Smooth muscle cell (in vitro differentiated cells): ENCODE measurements at regions not wholly inside any gene's neighbourhood (a gene's known extent, or its start where the extent isn't known, plus 50 kb on each side); places are given as distances from the start of the nearest gene placed in this dataset.
"Not testable (repeated sequence)": the region's sequence is repeated elsewhere in the genome, so short reads cannot be mapped to it uniquely, and the experiment has no call there.

ENCODE experiments used
- DNase-seq: peaks from one replicate; lab custom pipeline; 2025; ENCODE audit not compliant: unreplicated experiment; lab: John Stamatoyannopoulos, UW
- H2AFZ ChIP-seq: fragments of 200-600 bp; sonication (generic); 2 replicates; pipeline ENCODE4 v1.6.0; 2016; ENCODE audit warnings: antibody characterized with exemption, low read depth, mild to moderate bottlenecking
- H3F3A ChIP-seq: fragments of 200-600 bp; sonication (generic); 2 replicates; pipeline ENCODE4 v1.6.0; 2017; ENCODE audit warnings: antibody characterized with exemption, low read depth
- H3K27ac ChIP-seq: fragments of 200-600 bp; sonication (generic); 2 replicates; pipeline ENCODE4 v1.5.1; 2016; ENCODE audit warnings: low read depth, mild to moderate bottlenecking
- H3K27me3 ChIP-seq: fragments of 200-600 bp; sonication (generic); 2 replicates; pipeline ENCODE4 v1.6.1; 2016; ENCODE audit warnings: low read depth, mild to moderate bottlenecking
- H3K36me3 ChIP-seq: fragments of 200-600 bp; sonication (generic); 2 replicates; pipeline ENCODE4 v1.5.1; 2016; ENCODE audit warnings: low read depth
- H3K4me1 ChIP-seq: fragments of 200-600 bp; sonication (generic); 2 replicates; pipeline ENCODE4 v1.5.1; 2016; ENCODE audit warnings: low read depth
- H3K4me2 ChIP-seq: fragments of 200-600 bp; sonication (generic); 2 replicates; pipeline ENCODE4 v1.6.0; 2016; ENCODE audit warnings: mild to moderate bottlenecking
- H3K4me3 ChIP-seq: fragments of 200-600 bp; sonication (generic); 2 replicates; pipeline ENCODE4 v1.5.1; 2016; ENCODE audit warnings: mild to moderate bottlenecking
- H3K79me2 ChIP-seq: fragments of 200-600 bp; sonication (generic); 2 replicates; pipeline ENCODE4 v1.6.0; 2016; ENCODE audit warnings: low read depth, mild to moderate bottlenecking
- H3K9ac ChIP-seq: fragments of 200-600 bp; sonication (generic); 2 replicates; pipeline ENCODE4 v1.6.0; 2016; ENCODE audit warnings: low read depth
- H3K9me3 ChIP-seq: fragments of 200-600 bp; sonication (generic); replicated peaks from 2 replicates; pipeline ENCODE4 v1.5.1; 2016; ENCODE audit warnings: low read depth
- H4K20me1 ChIP-seq: fragments of 200-600 bp; sonication (generic); 2 replicates; pipeline ENCODE4 v1.6.0; 2016; ENCODE audit warnings: low read depth
- CTCF ChIP-seq: fragments of 200-600 bp; sonication (generic); IDR thresholded peaks from 2 replicates; pipeline ENCODE4 v1.5.1; 2017; ENCODE audit warnings: borderline replicate concordance, mild to moderate bottlenecking, antibody characterized with exemption; ENCODE audit not compliant: insufficient read depth, poor library complexity, severe bottlenecking
- WGBS: methylation state at CpG from one replicate; pipeline ENCODE4 v1.1.7; 2016; ENCODE audit warnings: low lambda C conversion rate; 5-methylcytosine and 5-hydroxymethylcytosine counted together

DNA sequence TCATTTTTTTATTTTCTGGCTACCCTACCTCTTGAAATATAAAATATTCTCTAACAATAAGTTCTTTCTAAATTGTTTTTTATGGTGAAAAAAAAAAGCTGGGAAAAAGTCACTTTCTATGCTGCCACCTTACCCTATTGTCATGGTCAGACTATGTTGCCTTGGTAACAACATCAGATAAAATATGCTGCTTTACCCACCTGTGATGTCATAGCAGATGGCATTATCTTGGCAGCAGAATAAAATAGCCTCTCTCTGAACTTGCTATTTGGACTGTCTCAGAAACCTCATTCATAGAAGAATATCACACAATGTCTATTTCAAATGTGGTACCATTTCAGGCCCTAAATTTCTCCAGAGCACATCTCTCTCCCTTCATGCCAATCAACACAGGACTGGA, 69.6 kb upstream of the SGIP1 start:
- no peaks in the 10 kb centered on the region for H4K20me1 ChIP-seq
- peak overlapping the region; percentile 92 for H3K27ac ChIP-seq
- H3K36me3 ChIP-seq, result no peaks in the 10 kb centered on the region
- peaks cover 4% of the 10 kb centered on the region for H3F3A ChIP-seq
- H3K79me2 ChIP-seq, result no peaks in the 10 kb centered on the region
- TF ChIP-seq CTCF, result no peak
- peaks cover 4% of the 10 kb centered on the region for H3K9me3 ChIP-seq
- DNase-seq, result no peak
- H3K9ac ChIP-seq, result peak overlapping the region; percentile 38
- no peak overlapping the region for H3K4me3 ChIP-seq
- no peaks in the 10 kb centered on the region for H3K27me3 ChIP-seq
- H2AFZ ChIP-seq, result no peak overlapping the region
- peak overlapping the region; percentile 39 for H3K4me2 ChIP-seq
- H3K4me1 ChIP-seq, result peaks cover 3% of the 10 kb centered on the region

- TF ChIP-seq CTCF, result no peak
- peak overlapping the region; percentile 39 for H3K4me2 ChIP-seq
- H4K20me1 ChIP-seq, result no peaks in the 10 kb centered on the region
- peak overlapping the region; percentile 92 for H3K27ac ChIP-seq
- peaks cover 4% of the 10 kb centered on the region for H3K9me3 ChIP-seq
- 23% methylated on average over 2 of the region's 2 CpGs for WGBS
- no peaks in the 10 kb centered on the region for H3K79me2 ChIP-seq
- H3K4me3 ChIP-seq, result no peak overlapping the region
- no peak for DNase-seq
- H3K36me3 ChIP-seq, result no peaks in the 10 kb centered on the region
- H3K27me3 ChIP-seq, result no peaks in the 10 kb centered on the region
- H3K4me1 ChIP-seq, result peaks cover 3% of the 10 kb centered on the region
- peaks cover 4% of the 10 kb centered on the region for H3F3A ChIP-seq
- H2AFZ ChIP-seq, result no peak overlapping the region
- peak overlapping the region; percentile 54 for H3K9ac ChIP-seq
Observed at GRCh38 chr1:66464802-66465201, 69.2 kb upstream of the SGIP1 start.

- not testable (repeated sequence) for H3K9ac ChIP-seq, H3K36me3 ChIP-seq, DNase-seq, H3K9me3 ChIP-seq, H4K20me1 ChIP-seq, H3K4me1 ChIP-seq, H3K79me2 ChIP-seq, H3F3A ChIP-seq, H3K27me3 ChIP-seq, H3K4me3 ChIP-seq
- peak overlapping the region; percentile 33 for H2AFZ ChIP-seq
- 18% methylated on average over 2 of the region's 2 CpGs for WGBS
- peak overlapping the region; percentile 60 for H3K4me2 ChIP-seq
- H3K27ac ChIP-seq, result peak overlapping the region; percentile 92
Observed at GRCh38 chr1:66466695-66467094, 67.3 kb upstream of the SGIP1 start.

GRCh38 chr1:66468722-66469121, 65.2 kb upstream of the SGIP1 start:
- H3K9me3 ChIP-seq, result no peaks in the 10 kb centered on the region
- H3K9ac ChIP-seq, result no peak overlapping the region
- peak overlapping the region; percentile 12 for H2AFZ ChIP-seq
- DNase-seq, result no peak
- no peaks in the 10 kb centered on the region for H3K36me3 ChIP-seq
- no peaks in the 10 kb centered on the region for H3K79me2 ChIP-seq
- no peaks in the 10 kb centered on the region for H4K20me1 ChIP-seq
- H3K4me1 ChIP-seq, result peaks cover 3% of the 10 kb centered on the region
- H3K4me3 ChIP-seq, result no peak overlapping the region
- H3K27ac ChIP-seq, result no peak overlapping the region
- no peak overlapping the region for H3K4me2 ChIP-seq
- 65% methylated on average over 2 of the region's 2 CpGs for WGBS
- no peak for TF ChIP-seq CTCF
- H3K27me3 ChIP-seq, result no peaks in the 10 kb centered on the region
- peaks cover 4% of the 10 kb centered on the region for H3F3A ChIP-seq
